LNCAP (cell line): ENCODE measurements at regions not wholly inside any gene's neighbourhood (a gene's known extent, or its start where the extent isn't known, plus 50 kb on each side); places are given as distances from the start of the nearest gene placed in this dataset.

Experiments used
- CTCF ChIP-seq: fragments of 450-650 bp; IDR thresholded peaks from 2 replicates; pipeline ENCODE4 v1.5.1; 2017; ENCODE audit warnings: mild to moderate bottlenecking

- TF ChIP-seq CTCF, result no peak
These were observed 159.6 kb downstream of the RND3 start for GRCh38 chr2:150327564-150328489.

GRCh38 chr2:150325656-150326314 is 161.7 kb downstream of the RND3 start:
- TF ChIP-seq CTCF, result no peak

- TF ChIP-seq CTCF, result no peak
These were observed 166.9 kb downstream of the RND3 start for GRCh38 chr2:150320608-150321007.

- TF ChIP-seq CTCF, result no peak
These were observed 167.6 kb downstream of the RND3 start for GRCh38 chr2:150319658-150320555.

GRCh38 chr2:150319085-150319484 is 168.4 kb downstream of the RND3 start:
- no peak for TF ChIP-seq CTCF

GRCh38 chr2:150312271-150312670 is 175.2 kb downstream of the RND3 start:
- no peak for TF ChIP-seq CTCF
